ENCODE measurements at regions not wholly inside any gene's neighbourhood (a gene's known extent, or its start where the extent isn't known, plus 50 kb on each side); places are given as distances from the start of the nearest gene placed in this dataset.

- no peak for ATAC-seq (replicated peaks)
Measured at GRCh38 chr3:159144891-159145290, 343.0 kb downstream of the MFSD1 start.

GRCh38 chr3:159146392-159146791, 344.5 kb downstream of the MFSD1 start:
- no peak for ATAC-seq (replicated peaks)
- H3K4me3 Mint-ChIP-seq: no peak overlapping the region
- no peaks in the 10 kb centered on the region for H3K27me3 Mint-ChIP-seq
- H3K4me1 Mint-ChIP-seq: no peaks in the 10 kb centered on the region
- no peaks in the 10 kb centered on the region for H3K36me3 Mint-ChIP-seq (ENCODE audit: low read depth)
- peaks cover 3% of the 10 kb centered on the region for H3K9me3 Mint-ChIP-seq
- H3K27ac Mint-ChIP-seq: no peak overlapping the region

More at GRCh38 chr3:159144891-159145290, 343.0 kb downstream of the MFSD1 start:
- H3K9me3 Mint-ChIP-seq: peaks cover 3% of the 10 kb centered on the region
- H3K36me3 Mint-ChIP-seq (ENCODE audit: low read depth): no peaks in the 10 kb centered on the region
- no peak overlapping the region for H3K27ac Mint-ChIP-seq
- no peak overlapping the region for H3K4me3 Mint-ChIP-seq
- no peaks in the 10 kb centered on the region for H3K4me1 Mint-ChIP-seq
- H3K27me3 Mint-ChIP-seq: no peaks in the 10 kb centered on the region

GRCh38 chr3:159146856-159147435, 345.1 kb downstream of the MFSD1 start:
- Mint-ChIP-seq H3K27me3 (no peaks in the 10 kb centered on the region), H3K27ac (no peak overlapping the region), H3K36me3 (ENCODE audit: low read depth) (no peaks in the 10 kb centered on the region), H3K4me1 (no peaks in the 10 kb centered on the region), H3K9me3 (peaks cover 3% of the 10 kb centered on the region), H3K4me3 (no peak overlapping the region)
- no peak for ATAC-seq (replicated peaks)

GRCh38 chr3:159147813-159148212, 346.0 kb downstream of the MFSD1 start:
- H3K27ac Mint-ChIP-seq: no peak overlapping the region
- ATAC-seq (replicated peaks): no peak
- no peaks in the 10 kb centered on the region for H3K27me3 Mint-ChIP-seq
- H3K36me3 Mint-ChIP-seq (ENCODE audit: low read depth): no peaks in the 10 kb centered on the region
- no peak overlapping the region for H3K4me3 Mint-ChIP-seq
- H3K4me1 Mint-ChIP-seq: no peaks in the 10 kb centered on the region
- peaks cover 3% of the 10 kb centered on the region for H3K9me3 Mint-ChIP-seq

- H3K36me3 Mint-ChIP-seq (ENCODE audit: low read depth): no peaks in the 10 kb centered on the region
Measured at GRCh38 chr3:159148466-159148865, 346.6 kb downstream of the MFSD1 start.

GRCh38 chr3:159149131-159149530, 347.3 kb downstream of the MFSD1 start:
- no peaks in the 10 kb centered on the region for H3K4me1 Mint-ChIP-seq
- ATAC-seq (replicated peaks): no peak
- H3K36me3 Mint-ChIP-seq (ENCODE audit: low read depth): no peaks in the 10 kb centered on the region
- H3K9me3 Mint-ChIP-seq: peaks cover 3% of the 10 kb centered on the region
- H3K27ac Mint-ChIP-seq: no peak overlapping the region
- no peaks in the 10 kb centered on the region for H3K27me3 Mint-ChIP-seq
- no peak overlapping the region for H3K4me3 Mint-ChIP-seq

More at GRCh38 chr3:159148466-159148865, 346.6 kb downstream of the MFSD1 start:
- no peak overlapping the region for H3K4me3 Mint-ChIP-seq
- H3K4me1 Mint-ChIP-seq: no peaks in the 10 kb centered on the region
- no peaks in the 10 kb centered on the region for H3K27me3 Mint-ChIP-seq
- H3K27ac Mint-ChIP-seq: no peak overlapping the region
- H3K9me3 Mint-ChIP-seq: peaks cover 3% of the 10 kb centered on the region
- ATAC-seq (replicated peaks): no peak

GRCh38 chr3:159149633-159150032, 347.8 kb downstream of the MFSD1 start:
- Mint-ChIP-seq H3K27me3 (no peaks in the 10 kb centered on the region), H3K4me3 (no peak overlapping the region), H3K36me3 (ENCODE audit: low read depth) (no peaks in the 10 kb centered on the region), H3K27ac (no peak overlapping the region), H3K9me3 (peaks cover 3% of the 10 kb centered on the region), H3K4me1 (no peaks in the 10 kb centered on the region)
- ATAC-seq (replicated peaks): no peak

- no peak for ATAC-seq (replicated peaks)
- H3K4me3 Mint-ChIP-seq: no peak overlapping the region
- H3K36me3 Mint-ChIP-seq (ENCODE audit: low read depth): no peaks in the 10 kb centered on the region
- no peaks in the 10 kb centered on the region for H3K27me3 Mint-ChIP-seq
- no peaks in the 10 kb centered on the region for H3K9me3 Mint-ChIP-seq
- no peaks in the 10 kb centered on the region for H3K4me1 Mint-ChIP-seq
- no peak overlapping the region for H3K27ac Mint-ChIP-seq
Measured at GRCh38 chr3:159150180-159150579, 348.3 kb downstream of the MFSD1 start.

GRCh38 chr3:159151130-159151529, 349.3 kb downstream of the MFSD1 start:
- no peak for ATAC-seq (replicated peaks)
- Mint-ChIP-seq H3K4me1 (no peaks in the 10 kb centered on the region), H3K27ac (no peak overlapping the region), H3K9me3 (no peaks in the 10 kb centered on the region), H3K27me3 (no peaks in the 10 kb centered on the region), H3K4me3 (no peak overlapping the region), H3K36me3 (ENCODE audit: low read depth) (no peaks in the 10 kb centered on the region)

- Mint-ChIP-seq H3K27ac (no peak overlapping the region), H3K27me3 (no peaks in the 10 kb centered on the region), H3K36me3 (ENCODE audit: low read depth) (no peaks in the 10 kb centered on the region), H3K9me3 (peaks cover 4% of the 10 kb centered on the region), H3K4me3 (no peak overlapping the region), H3K4me1 (no peaks in the 10 kb centered on the region)
- ATAC-seq (replicated peaks): no peak
Measured at GRCh38 chr3:159157275-159157674, 355.4 kb downstream of the MFSD1 start.

GRCh38 chr3:159158213-159158612, 356.4 kb downstream of the MFSD1 start:
- H3K9me3 Mint-ChIP-seq: peaks cover 4% of the 10 kb centered on the region
- no peak for ATAC-seq (replicated peaks)
- H3K27ac Mint-ChIP-seq: no peak overlapping the region
- H3K4me3 Mint-ChIP-seq: no peak overlapping the region
- no peaks in the 10 kb centered on the region for H3K36me3 Mint-ChIP-seq (ENCODE audit: low read depth)
- H3K27me3 Mint-ChIP-seq: no peaks in the 10 kb centered on the region
- H3K4me1 Mint-ChIP-seq: no peaks in the 10 kb centered on the region

- no peaks in the 10 kb centered on the region for H3K4me1 Mint-ChIP-seq
- H3K27ac Mint-ChIP-seq: no peak overlapping the region
- no peaks in the 10 kb centered on the region for H3K27me3 Mint-ChIP-seq
- ATAC-seq (replicated peaks): no peak
- no peak overlapping the region for H3K4me3 Mint-ChIP-seq
- H3K9me3 Mint-ChIP-seq: peaks cover 4% of the 10 kb centered on the region
- H3K36me3 Mint-ChIP-seq (ENCODE audit: low read depth): no peaks in the 10 kb centered on the region
Measured at GRCh38 chr3:159158801-159159200, 356.9 kb downstream of the MFSD1 start.

- Mint-ChIP-seq H3K4me1 (no peaks in the 10 kb centered on the region), H3K36me3 (ENCODE audit: low read depth) (no peaks in the 10 kb centered on the region), H3K27ac (no peak overlapping the region), H3K27me3 (no peaks in the 10 kb centered on the region), H3K4me3 (no peak overlapping the region), H3K9me3 (peaks cover 4% of the 10 kb centered on the region)
- ATAC-seq (replicated peaks): no peak
Measured at GRCh38 chr3:159159546-159159945, 357.7 kb downstream of the MFSD1 start.

GRCh38 chr3:159163656-159164055, 361.8 kb downstream of the MFSD1 start:
- no peaks in the 10 kb centered on the region for H3K27me3 Mint-ChIP-seq
- H3K4me1 Mint-ChIP-seq: no peaks in the 10 kb centered on the region
- H3K27ac Mint-ChIP-seq: no peak overlapping the region
- peaks cover 4% of the 10 kb centered on the region for H3K9me3 Mint-ChIP-seq
- no peak for ATAC-seq (replicated peaks)
- H3K4me3 Mint-ChIP-seq: no peak overlapping the region
- no peaks in the 10 kb centered on the region for H3K36me3 Mint-ChIP-seq (ENCODE audit: low read depth)

- Mint-ChIP-seq H3K27ac (no peak overlapping the region), H3K4me1 (no peaks in the 10 kb centered on the region), H3K9me3 (peaks cover 3% of the 10 kb centered on the region), H3K4me3 (no peak overlapping the region), H3K27me3 (no peaks in the 10 kb centered on the region), H3K36me3 (ENCODE audit: low read depth) (no peaks in the 10 kb centered on the region)
- no peak for ATAC-seq (replicated peaks)
Measured at GRCh38 chr3:159165961-159166360, 364.1 kb downstream of the MFSD1 start.
